ENCODE measurements at regions not wholly inside any gene's neighbourhood (a gene's known extent, or its start where the extent isn't known, plus 50 kb on each side); places are given as distances from the start of the nearest gene placed in this dataset.

- Histone ChIP-seq H3K36me3 (no peaks in the 10 kb centered on the region), H3K9me3 (replicated peaks) (no peaks in the 10 kb centered on the region), H3K4me3 (no peak overlapping the region), H3K27me3 (ENCODE audit: low read depth) (no peaks in the 10 kb centered on the region), H3K4me1 (peaks cover 20% of the 10 kb centered on the region), H3K27ac (replicated peaks) (no peak overlapping the region)
- intact Hi-C loops (cut with micrococcal nuclease), result no loop called here
- DNase-seq, result no peak
- no peak for TF ChIP-seq CTCF (IDR thresholded peaks at IDR 0.05; ENCODE audit: borderline replicate concordance)
Measured at GRCh38 chr15:62519900-62520299, 354.8 kb upstream of the C2CD4B start.

- no peaks in the 10 kb centered on the region for H3K9me3 ChIP-seq (replicated peaks)
- H3K36me3 ChIP-seq, result no peaks in the 10 kb centered on the region
- DNase-seq, result no peak
- no peak overlapping the region for H3K27ac ChIP-seq (replicated peaks)
- no peaks in the 10 kb centered on the region for H3K27me3 ChIP-seq (ENCODE audit: low read depth)
- TF ChIP-seq CTCF (IDR thresholded peaks at IDR 0.05; ENCODE audit: borderline replicate concordance), result no peak
- no peak overlapping the region for H3K4me3 ChIP-seq
- peaks cover 10% of the 10 kb centered on the region for H3K4me1 ChIP-seq
- intact Hi-C loops (cut with micrococcal nuclease), result no loop called here
Measured at GRCh38 chr15:62520887-62521286, 355.8 kb upstream of the C2CD4B start.

- TF ChIP-seq CTCF (IDR thresholded peaks at IDR 0.05; ENCODE audit: borderline replicate concordance), result no peak
- Histone ChIP-seq H3K4me3 (no peak overlapping the region), H3K4me1 (peaks cover 5% of the 10 kb centered on the region), H3K27me3 (ENCODE audit: low read depth) (no peaks in the 10 kb centered on the region), H3K27ac (replicated peaks) (no peak overlapping the region), H3K9me3 (replicated peaks) (no peaks in the 10 kb centered on the region), H3K36me3 (no peaks in the 10 kb centered on the region)
- DNase-seq, result no peak
- intact Hi-C loops (cut with micrococcal nuclease), result no loop called here
Measured at GRCh38 chr15:62521396-62521795, 356.3 kb upstream of the C2CD4B start.

- peaks cover 8% of the 10 kb centered on the region for H3K4me1 ChIP-seq
- no peaks in the 10 kb centered on the region for H3K36me3 ChIP-seq
- no peak overlapping the region for H3K27ac ChIP-seq (replicated peaks)
- no peaks in the 10 kb centered on the region for H3K9me3 ChIP-seq (replicated peaks)
- no peak for TF ChIP-seq CTCF (IDR thresholded peaks at IDR 0.05; ENCODE audit: borderline replicate concordance)
- DNase-seq, result no peak
- intact Hi-C loops (cut with micrococcal nuclease), result no loop called here
- no peaks in the 10 kb centered on the region for H3K27me3 ChIP-seq (ENCODE audit: low read depth)
- no peak overlapping the region for H3K4me3 ChIP-seq
Measured at GRCh38 chr15:62524848-62525247, 359.8 kb upstream of the C2CD4B start.

- H3K27me3 ChIP-seq (ENCODE audit: low read depth), result no peaks in the 10 kb centered on the region
- H3K4me3 ChIP-seq, result no peak overlapping the region
- TF ChIP-seq CTCF (IDR thresholded peaks at IDR 0.05; ENCODE audit: borderline replicate concordance), result no peak
- H3K4me1 ChIP-seq, result peaks cover 10% of the 10 kb centered on the region
- no peaks in the 10 kb centered on the region for H3K36me3 ChIP-seq
- intact Hi-C loops (cut with micrococcal nuclease), result no loop called here
- no peak for DNase-seq
- no peak overlapping the region for H3K27ac ChIP-seq (replicated peaks)
- no peaks in the 10 kb centered on the region for H3K9me3 ChIP-seq (replicated peaks)
Measured at GRCh38 chr15:62527387-62527786, 362.3 kb upstream of the C2CD4B start.

- no peak overlapping the region for H3K4me3 ChIP-seq
- H3K9me3 ChIP-seq (replicated peaks), result no peaks in the 10 kb centered on the region
- no peaks in the 10 kb centered on the region for H3K36me3 ChIP-seq
- H3K27me3 ChIP-seq (ENCODE audit: low read depth), result no peaks in the 10 kb centered on the region
- TF ChIP-seq CTCF (IDR thresholded peaks at IDR 0.05; ENCODE audit: borderline replicate concordance), result no peak
- no peak for DNase-seq
- intact Hi-C loops (cut with micrococcal nuclease), result no loop called here
- H3K4me1 ChIP-seq, result peaks cover 10% of the 10 kb centered on the region
- H3K27ac ChIP-seq (replicated peaks), result no peak overlapping the region
Measured at GRCh38 chr15:62528505-62528904, 363.4 kb upstream of the C2CD4B start.
